Inferior parietal cortex (tissue), 1 donor: ENCODE measurements at regions not wholly inside any gene's neighbourhood (a gene's known extent, or its start where the extent isn't known, plus 50 kb on each side); places are given as distances from the start of the nearest gene placed in this dataset.
"Not testable (repeated sequence)": the region's sequence is repeated elsewhere in the genome, so short reads cannot be mapped to it uniquely, and the experiment has no call there.

Experiments used
- DNase-seq: peaks from one replicate; pipeline ENCODE4 v3.0.0-alpha.2; 2016; ENCODE audit errors: extremely low spot score

- DNase-seq: no peak
Measured at GRCh38 chr17:20944014-20944865, 98.6 kb downstream of the USP22 start.

- DNase-seq: not testable (repeated sequence)
Measured at GRCh38 chr17:20947708-20948107, 95.1 kb downstream of the USP22 start.

DNA sequence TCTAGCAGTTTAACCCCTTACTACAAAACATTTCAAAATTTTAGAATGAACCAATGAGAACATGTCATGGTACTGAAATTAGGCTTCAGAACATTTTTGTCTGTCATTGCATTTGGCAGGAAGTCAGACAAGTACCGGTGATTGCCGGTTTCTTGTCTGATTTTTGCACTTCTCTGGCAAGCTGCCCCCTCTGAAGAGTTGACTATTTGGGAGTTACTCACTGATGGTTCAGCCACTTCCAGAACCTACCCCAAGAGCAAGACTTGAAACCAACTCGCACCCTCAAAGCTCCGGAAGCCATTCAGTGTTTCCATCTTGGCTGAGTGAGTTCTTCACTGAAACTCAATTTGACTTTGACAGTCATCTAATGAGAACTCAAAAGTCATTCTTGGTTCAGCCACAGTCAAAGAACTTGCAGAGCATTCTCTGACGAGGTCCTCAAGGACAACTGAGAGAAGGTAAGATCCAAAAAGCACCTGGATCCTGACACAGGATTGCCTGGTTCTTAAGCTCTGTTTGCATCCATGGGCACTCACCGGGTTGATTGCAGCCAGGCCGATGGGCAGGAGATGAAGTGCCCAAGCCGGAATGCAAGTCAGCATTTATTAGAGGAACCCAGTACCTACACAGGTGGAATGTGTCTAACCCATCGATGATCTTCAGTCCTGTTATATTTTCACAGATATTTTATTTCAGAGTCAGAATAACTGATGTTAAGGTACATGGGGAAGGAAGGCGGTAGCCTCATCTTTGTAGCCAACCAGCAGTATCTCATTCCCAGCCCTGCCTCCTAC is 93.6 kb downstream of the USP22 start:
- no peak for DNase-seq
